ENCODE measurements at regions not wholly inside any gene's neighbourhood (a gene's known extent, or its start where the extent isn't known, plus 50 kb on each side); places are given as distances from the start of the nearest gene placed in this dataset.

DNA sequence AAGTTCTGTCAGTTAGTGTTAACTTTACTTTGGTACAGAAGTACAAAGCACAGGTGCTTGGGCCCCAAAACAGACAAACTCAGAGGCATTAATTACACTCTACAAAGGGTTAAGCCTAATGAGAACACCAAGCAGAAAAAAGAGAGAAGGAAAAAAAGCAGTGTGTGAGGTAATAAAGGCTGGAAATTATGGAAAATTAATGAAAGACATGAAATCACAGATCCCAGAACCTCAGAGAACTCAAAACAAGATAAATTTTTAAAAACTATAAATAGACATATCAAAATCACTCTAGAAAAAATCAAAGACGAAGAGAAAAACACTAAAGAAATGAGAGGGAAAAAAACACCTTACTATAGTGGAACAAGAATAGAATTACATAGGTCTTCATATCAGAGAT, 354.2 kb upstream of the ADAMTS16 start:
- no peak overlapping the region for H3K4me3 ChIP-seq
- TF ChIP-seq, protein P1, sequence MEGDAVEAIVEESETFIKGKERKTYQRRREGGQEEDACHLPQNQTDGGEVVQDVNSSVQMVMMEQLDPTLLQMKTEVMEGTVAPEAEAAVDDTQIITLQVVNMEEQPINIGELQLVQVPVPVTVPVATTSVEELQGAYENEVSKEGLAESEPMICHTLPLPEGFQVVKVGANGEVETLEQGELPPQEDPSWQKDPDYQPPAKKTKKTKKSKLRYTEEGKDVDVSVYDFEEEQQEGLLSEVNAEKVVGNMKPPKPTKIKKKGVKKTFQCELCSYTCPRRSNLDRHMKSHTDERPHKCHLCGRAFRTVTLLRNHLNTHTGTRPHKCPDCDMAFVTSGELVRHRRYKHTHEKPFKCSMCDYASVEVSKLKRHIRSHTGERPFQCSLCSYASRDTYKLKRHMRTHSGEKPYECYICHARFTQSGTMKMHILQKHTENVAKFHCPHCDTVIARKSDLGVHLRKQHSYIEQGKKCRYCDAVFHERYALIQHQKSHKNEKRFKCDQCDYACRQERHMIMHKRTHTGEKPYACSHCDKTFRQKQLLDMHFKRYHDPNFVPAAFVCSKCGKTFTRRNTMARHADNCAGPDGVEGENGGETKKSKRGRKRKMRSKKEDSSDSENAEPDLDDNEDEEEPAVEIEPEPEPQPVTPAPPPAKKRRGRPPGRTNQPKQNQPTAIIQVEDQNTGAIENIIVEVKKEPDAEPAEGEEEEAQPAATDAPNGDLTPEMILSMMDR (IDR thresholded peaks at IDR 0.05) = no peak
- no peak overlapping the region for H3K27ac ChIP-seq
- no peak for ATAC-seq (ENCODE audit: insufficient number of reproducible peaks, low FRiP score, low read depth)
- no peaks in the 10 kb centered on the region for H3K4me1 ChIP-seq (ENCODE audit: control insufficient read depth in 1 of 2, low read depth in 2 of 2)
- no peaks in the 10 kb centered on the region for H3K27me3 ChIP-seq (replicated peaks; ENCODE audit: insufficient read depth)
- H3K36me3 ChIP-seq = no peaks in the 10 kb centered on the region
- no peak for DNase-seq (ENCODE audit: low spot score)
- no peaks in the 10 kb centered on the region for H3K9me3 ChIP-seq

DNA sequence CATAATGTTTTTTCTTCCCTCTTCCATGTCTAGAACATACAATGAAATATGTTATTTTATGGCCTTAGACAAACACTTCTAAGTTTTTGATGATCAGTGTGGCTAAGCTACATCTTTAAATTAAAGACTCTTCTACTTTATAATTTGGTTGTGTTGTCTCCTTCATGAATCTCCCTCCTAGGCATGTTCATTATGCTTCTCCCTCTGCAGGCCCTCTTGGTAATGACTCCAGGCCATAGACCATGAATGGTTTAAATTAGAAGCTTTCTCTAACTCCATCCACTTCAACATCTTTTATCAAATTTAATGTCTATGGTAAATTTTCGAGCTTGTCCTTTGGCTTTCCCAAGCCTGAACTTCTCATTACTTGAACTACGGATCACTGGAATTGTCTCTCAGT, 342.7 kb upstream of the ADAMTS16 start:
- H3K4me3 ChIP-seq = no peak overlapping the region
- no peaks in the 10 kb centered on the region for H3K27me3 ChIP-seq (replicated peaks; ENCODE audit: insufficient read depth)
- H3K36me3 ChIP-seq = no peaks in the 10 kb centered on the region
- ATAC-seq (ENCODE audit: insufficient number of reproducible peaks, low FRiP score, low read depth) = no peak
- TF ChIP-seq, protein P1 (IDR thresholded peaks at IDR 0.05) = no peak
- DNase-seq (ENCODE audit: low spot score) = no peak
- H3K4me1 ChIP-seq (ENCODE audit: control insufficient read depth in 1 of 2, low read depth in 2 of 2) = no peaks in the 10 kb centered on the region
- H3K9me3 ChIP-seq = no peaks in the 10 kb centered on the region
- H3K27ac ChIP-seq = no peak overlapping the region

DNA sequence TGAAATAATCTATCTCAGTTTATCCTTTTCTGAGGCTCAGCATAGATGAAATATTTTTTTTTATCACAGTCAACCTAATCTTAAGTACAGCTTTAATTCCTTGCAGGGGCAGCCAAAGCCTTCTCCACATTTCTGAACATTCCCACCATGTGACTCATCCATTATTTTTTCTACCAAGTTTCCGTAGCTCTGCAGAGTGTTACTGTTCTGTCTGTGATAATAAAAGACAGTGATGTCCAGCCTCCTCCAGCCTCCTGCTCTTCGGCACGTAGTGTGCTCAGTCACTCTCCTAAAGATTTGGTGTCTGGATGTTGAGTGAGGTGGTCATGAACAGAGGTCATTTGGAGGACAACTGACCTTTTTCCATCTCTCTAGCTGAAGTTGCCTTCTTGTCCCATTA, 338.1 kb upstream of the ADAMTS16 start:
- no peaks in the 10 kb centered on the region for H3K4me1 ChIP-seq (ENCODE audit: control insufficient read depth in 1 of 2, low read depth in 2 of 2)
- TF ChIP-seq, protein P1 (IDR thresholded peaks at IDR 0.05) = no peak
- ATAC-seq (ENCODE audit: insufficient number of reproducible peaks, low FRiP score, low read depth) = no peak

DNA sequence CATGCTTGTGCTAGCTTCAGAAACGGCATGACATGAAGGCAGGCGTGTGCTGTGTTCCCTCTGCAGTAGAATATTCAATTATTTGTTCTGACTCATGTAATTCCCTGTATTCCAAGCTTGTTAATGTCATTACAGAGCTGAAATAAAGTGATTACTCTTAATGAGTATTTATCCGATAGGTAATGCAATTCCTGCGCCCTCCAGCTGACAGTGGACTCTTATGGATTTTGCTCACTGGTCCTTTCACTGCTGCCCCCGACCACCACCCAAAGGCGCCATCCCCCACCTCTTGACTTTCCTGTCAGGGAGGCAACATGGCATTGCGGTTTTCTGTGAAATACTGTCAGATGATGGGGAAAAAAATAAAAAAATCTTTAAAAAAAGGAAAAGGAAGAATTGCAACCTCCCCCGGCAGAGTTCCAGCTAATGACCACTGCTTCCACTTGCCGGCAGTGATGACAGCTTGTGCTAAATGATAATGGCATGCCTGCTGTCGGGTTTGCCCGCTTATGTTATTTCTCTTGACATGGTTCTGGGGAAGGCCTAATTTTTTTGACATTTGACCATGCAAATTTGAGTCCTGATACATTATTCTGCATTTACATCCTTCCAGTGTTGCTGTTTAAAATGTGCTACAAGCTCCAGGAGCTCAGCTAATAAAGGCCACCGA, 335.3 kb upstream of the ADAMTS16 start:
- Histone ChIP-seq H3K4me1 (ENCODE audit: control insufficient read depth in 1 of 2, low read depth in 2 of 2) (no peaks in the 10 kb centered on the region), H3K27ac (no peak overlapping the region), H3K9me3 (no peaks in the 10 kb centered on the region), H3K27me3 (replicated peaks; ENCODE audit: insufficient read depth) (no peaks in the 10 kb centered on the region), H3K4me3 (no peak overlapping the region), H3K36me3 (no peaks in the 10 kb centered on the region)
- TF ChIP-seq, protein P1 (IDR thresholded peaks at IDR 0.05) = no peak
- ATAC-seq (ENCODE audit: insufficient number of reproducible peaks, low FRiP score, low read depth) (no peak), DNase-seq (ENCODE audit: low spot score) (no peak)

More for the DNA sequence above, 338.1 kb upstream of the ADAMTS16 start:
- H3K36me3 ChIP-seq = no peaks in the 10 kb centered on the region
- H3K27ac ChIP-seq = no peak overlapping the region
- no peaks in the 10 kb centered on the region for H3K27me3 ChIP-seq (replicated peaks; ENCODE audit: insufficient read depth)
- DNase-seq (ENCODE audit: low spot score) = no peak
- no peaks in the 10 kb centered on the region for H3K9me3 ChIP-seq
- H3K4me3 ChIP-seq = no peak overlapping the region

DNA sequence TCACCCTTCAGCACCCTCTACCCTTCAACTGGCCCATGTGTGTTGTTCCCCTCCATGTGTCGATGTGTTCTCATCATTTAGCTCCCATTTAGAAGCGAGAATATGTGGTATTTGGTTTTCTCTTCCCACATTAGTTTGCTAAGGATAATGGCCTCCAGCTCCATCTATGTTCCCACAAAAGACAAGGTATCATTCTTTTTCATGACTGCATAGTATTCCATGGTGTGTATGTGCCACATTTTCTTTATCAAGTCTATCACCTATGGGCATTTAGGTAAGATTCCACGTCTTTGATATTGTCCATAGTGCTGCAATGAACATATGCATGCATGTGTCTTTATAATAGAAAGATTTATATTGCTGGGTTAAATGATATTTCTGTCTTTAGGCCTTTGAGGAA, 325.1 kb upstream of the ADAMTS16 start:
- Histone ChIP-seq H3K9me3 (no peaks in the 10 kb centered on the region), H3K27me3 (replicated peaks; ENCODE audit: insufficient read depth) (no peaks in the 10 kb centered on the region), H3K27ac (no peak overlapping the region), H3K4me3 (no peak overlapping the region), H3K36me3 (no peaks in the 10 kb centered on the region), H3K4me1 (ENCODE audit: control insufficient read depth in 1 of 2, low read depth in 2 of 2) (no peaks in the 10 kb centered on the region)
- TF ChIP-seq, protein P1 (IDR thresholded peaks at IDR 0.05) = no peak
- ATAC-seq (ENCODE audit: insufficient number of reproducible peaks, low FRiP score, low read depth) = no peak
- no peak for DNase-seq (ENCODE audit: low spot score)

Measured in thoracic aorta (tissue), 2 donors.